Epidermal melanocyte (primary cell): ENCODE measurements at regions not wholly inside any gene's neighbourhood (a gene's known extent, or its start where the extent isn't known, plus 50 kb on each side); places are given as distances from the start of the nearest gene placed in this dataset.
A peak's percentile ranks its signal among the peaks of the same experiment; 100 is the strongest.

Experiments
- DNase-seq: peaks from one replicate; pipeline ENCODE4 v3.0.0; 2011; ENCODE audit warnings: low spot score; ENCODE audit not compliant: insufficient read length

DNA sequence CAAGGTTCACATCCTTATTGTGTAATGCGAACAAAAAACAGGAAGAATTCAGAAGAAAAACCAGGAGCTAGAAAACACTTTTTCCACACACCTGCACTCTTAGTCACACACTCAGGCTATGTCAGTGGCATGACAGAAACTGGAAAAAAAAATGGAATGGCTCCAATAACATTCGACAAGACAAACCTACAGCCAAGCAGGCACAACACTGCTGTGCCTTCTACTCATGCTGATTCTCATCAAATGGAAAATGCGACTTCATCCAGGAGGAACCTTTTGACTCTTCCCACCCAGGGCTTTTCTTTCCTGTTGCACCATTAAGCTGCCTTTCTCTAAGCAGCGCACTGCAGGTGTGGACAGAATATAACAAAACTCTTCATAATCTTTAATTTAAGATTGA is 163.2 kb upstream of the BTBD3 start:
- no peak for DNase-seq

DNA sequence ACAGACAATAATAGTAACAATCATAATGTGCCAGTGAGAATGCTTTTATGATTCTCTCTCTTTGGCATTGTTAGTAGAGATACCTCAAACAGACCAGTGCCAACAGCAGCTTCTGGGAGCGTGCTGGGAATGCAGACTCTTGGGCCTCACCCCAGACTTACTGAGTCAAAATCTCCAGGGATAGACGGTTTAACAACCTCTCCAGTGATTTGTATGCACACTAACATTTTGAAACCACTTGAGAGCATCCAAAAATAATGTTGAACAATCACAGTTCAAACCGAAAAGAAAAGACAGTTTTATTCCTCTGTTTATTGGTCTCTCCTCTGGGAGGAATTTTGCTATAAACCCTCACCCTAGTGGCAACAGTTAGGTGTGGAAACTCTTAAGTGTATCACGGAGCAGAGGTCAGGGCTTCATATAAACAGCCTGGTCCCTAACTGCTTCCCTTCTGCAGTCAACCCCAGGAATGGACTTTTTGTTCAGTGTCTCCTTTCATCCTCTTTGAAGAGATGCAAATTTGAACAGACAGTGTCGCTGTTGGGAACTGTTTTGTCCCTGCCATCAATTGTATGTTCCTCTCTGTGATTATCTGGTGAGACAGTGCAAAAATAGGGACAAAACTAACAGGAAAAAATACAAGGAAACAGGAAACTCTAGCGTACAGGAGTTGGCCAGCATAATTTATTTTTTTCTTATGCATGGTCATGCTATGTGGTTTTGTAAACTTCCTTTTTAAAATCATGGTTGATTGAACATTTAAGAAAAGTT is 162.4 kb upstream of the BTBD3 start:
- DNase-seq = no peak

DNA sequence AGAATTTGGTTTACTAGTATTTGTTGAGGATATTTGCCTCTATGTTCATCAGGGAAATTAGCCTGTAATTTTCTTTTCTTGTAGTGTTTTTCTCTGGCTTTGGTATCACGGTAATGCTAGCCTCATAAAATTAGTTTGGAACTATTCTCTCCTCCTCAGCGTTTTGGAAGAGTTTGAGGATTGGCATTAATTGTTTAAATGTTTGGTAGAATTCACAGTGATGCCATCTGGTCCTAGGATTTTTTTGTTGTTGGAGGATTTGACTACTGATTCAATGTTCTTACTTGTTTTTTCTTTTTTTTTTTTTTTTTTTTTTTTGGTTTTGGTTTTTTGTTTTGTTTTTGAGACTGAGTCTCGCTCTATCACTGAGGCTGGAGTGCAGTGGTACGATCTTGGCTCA is 156.2 kb upstream of the BTBD3 start:
- no peak for DNase-seq

DNA sequence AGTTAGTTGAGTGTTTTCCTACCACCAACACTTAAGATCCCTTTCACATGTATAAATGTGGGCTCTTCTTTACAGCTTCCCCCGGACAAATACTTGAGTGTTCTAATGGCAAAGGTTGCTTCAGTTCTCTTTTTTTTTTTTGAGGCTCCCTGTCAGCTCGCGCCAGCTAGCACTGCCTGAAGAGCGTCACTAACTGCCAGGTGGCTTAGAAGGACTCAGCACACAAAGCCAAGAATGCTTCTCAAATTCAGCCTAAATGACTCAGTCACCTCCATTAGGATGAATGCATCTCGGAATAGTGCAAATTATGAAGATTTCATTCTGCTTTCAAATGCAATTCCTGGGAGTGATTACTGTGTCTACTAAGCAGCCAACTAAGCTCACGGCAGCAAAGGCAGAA is 150.7 kb upstream of the BTBD3 start:
- no peak for DNase-seq

GRCh38 chr20:11769825-11770224 is 147.9 kb upstream of the BTBD3 start:
- DNase-seq = no peak

GRCh38 chr20:11772226-11772730 is 145.4 kb upstream of the BTBD3 start:
- DNase-seq = peak; percentile 32

DNA sequence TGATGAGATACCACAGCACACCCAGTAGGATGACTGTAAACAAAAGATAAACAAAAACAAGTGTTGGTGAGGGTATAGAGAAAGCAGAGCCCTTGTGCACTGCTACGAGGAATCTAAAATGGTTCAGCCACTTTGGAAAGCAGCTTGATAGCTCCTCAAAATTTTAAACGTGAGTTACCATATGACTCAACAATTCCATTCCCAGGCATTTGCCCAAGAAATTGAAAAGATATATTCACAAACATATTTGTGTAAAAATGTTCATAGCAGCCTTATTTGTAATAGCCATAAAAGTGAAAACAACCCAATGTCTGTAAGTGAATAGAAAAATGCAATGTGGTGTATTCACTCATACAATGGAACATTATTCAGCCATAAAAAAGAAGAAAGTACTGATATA is 141.0 kb upstream of the BTBD3 start:
- DNase-seq = no peak

GRCh38 chr20:11777387-11778205 is 140.1 kb upstream of the BTBD3 start:
- no peak for DNase-seq

GRCh38 chr20:11778206-11778570 is 139.5 kb upstream of the BTBD3 start:
- DNase-seq = no peak

DNA sequence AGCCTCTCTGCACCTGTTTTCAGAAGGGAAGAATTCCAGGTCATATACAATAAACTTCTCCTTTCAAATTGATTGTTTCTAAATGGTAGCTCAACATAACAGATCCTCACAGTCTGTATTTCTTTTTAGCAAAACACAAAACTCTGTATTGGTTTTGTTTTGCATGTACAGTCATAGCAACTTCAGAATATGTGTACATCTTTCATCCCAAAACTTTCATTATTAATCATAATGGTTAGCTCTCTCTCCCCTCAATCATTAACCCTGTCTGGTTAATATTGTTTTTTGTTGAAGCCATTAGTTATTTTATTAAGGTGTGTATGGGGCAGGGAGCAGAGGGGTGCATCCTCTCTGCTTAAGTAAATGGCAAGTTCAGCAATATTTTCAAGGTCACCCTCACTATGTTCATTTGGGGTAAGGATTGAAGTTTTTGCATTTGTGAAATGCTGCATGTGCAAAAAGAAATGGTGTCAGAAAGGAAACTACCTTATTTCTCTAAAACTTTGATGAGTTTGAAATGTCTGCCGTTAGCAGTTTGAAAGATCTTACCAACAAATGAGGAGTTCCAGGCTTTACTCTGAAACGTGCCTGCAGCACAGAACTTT is 136.8 kb upstream of the BTBD3 start:
- DNase-seq = no peak

GRCh38 chr20:11783102-11783850 is 134.4 kb upstream of the BTBD3 start:
- DNase-seq = no peak

DNA sequence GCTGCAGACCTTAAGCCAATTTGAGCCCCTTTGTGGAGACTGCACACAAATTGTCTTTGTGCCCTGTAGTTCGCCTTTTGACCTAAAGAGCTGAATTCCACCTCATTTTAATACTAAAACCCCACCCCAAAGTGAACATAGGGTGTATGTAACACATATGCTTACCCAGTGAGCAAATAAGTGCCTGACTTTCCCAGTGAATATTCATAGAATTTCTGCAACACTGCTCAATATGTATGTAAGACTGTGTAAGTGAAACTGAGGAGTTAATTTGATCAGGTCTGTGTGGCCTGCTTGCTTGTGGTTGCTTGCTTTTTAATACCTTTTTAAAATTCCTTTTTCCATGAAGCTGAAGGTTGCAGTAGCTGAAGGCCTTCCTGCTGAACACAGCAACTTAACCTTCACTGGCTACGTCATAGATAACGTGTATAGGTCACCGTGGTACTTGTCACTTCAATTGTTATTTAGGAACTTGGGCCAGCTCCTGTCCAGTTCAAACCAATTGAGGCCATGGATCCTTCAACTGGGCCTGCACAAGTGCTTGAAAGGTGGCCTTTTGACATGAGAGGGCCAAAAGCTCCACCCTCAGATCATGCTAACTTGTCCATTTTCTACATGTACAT is 131.7 kb upstream of the BTBD3 start:
- no peak for DNase-seq

DNA sequence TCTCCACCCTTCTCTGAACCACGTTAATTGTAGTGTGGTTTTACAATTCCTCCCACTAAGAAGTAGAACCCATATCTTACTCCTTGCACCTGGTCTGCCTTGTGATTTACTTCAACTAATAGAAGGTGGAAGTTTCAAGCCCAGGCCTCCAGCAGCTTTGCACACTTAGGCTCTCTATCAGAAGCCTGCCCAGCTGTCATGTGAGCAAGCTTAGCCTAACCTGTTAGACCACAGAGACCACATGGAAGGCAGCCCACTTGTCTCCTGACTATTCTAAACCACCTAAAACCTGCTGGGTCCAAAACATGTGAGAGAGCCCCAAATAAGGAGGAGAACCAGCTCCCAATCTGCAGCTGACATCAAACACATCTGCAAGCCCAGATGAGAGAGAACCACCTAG is 127.6 kb upstream of the BTBD3 start:
- DNase-seq = no peak

DNA sequence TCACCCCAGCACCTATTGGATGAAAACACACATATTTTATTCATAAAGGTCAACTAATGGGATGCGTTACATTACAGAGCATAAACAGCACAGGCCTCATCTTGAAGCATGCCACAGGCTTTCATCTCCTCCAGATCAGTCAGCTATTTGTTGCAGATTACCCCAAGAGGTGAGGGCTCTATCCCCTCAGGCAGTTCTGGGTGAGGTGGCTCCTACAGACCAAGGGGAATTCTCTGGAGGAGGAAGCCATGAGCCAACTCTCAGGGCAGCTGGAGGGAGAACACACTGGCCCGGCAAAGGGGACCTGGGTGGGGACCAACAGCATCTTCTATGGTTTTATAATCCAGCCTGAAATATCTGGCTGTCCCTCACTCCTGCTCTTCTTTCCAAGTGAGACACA is 126.4 kb upstream of the BTBD3 start:
- no peak for DNase-seq

DNA sequence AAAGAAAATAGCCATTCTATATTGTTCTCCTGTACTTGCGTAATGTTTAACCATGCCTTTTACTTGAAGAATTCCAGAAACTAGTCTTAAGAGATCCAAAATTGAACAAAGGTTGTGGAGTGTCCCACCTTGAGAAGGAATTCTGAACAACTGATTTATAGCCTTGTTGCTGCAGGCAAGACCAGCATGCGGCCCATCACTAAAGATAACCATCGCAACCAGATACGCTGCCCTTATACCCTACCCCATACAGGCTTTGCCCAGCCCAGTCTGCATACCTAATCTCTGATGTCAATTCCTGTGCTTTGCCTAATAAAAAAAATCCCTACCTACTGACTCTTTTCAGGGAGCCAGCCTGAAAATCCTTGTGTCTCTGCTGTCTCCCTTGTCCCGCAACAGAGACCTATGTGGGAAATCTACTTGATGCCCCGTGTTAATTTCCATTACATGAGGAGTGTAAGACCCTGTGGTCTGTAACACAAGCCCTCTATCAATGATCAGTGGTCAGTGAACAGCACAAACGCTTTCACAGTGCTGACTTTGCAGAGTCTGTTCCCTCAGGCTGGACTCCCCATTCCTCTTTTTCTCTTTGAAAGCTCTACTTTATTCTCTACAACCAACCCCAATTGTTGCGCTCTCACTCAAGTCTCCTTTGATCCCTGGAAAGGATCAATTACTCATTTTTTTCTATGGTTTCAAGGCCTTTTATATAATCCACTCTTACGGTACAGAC is 125.7 kb upstream of the BTBD3 start:
- no peak for DNase-seq

DNA sequence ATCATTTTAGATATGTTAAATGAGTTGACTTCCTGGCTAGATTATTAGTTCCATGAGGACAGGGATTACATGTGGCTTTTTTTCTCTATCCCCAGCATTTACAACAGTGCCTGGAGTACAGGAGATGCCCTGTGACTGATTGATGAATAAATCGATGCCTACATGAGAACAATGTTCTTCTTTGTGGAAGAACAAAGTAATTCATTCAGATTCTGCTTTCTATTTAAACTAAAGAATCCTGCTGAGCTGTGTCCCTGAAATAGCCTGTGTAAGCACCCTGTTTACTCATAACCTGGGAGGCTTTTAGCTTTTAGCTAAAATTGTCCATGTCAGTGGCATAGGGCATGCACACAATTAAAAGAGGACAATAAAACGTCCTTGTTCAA is 125.1 kb upstream of the BTBD3 start:
- DNase-seq = no peak

- no peak for DNase-seq
Observed at GRCh38 chr20:11794525-11794924, 123.2 kb upstream of the BTBD3 start.

- DNase-seq = no peak
Observed at GRCh38 chr20:11795071-11795615, 122.5 kb upstream of the BTBD3 start.

DNA sequence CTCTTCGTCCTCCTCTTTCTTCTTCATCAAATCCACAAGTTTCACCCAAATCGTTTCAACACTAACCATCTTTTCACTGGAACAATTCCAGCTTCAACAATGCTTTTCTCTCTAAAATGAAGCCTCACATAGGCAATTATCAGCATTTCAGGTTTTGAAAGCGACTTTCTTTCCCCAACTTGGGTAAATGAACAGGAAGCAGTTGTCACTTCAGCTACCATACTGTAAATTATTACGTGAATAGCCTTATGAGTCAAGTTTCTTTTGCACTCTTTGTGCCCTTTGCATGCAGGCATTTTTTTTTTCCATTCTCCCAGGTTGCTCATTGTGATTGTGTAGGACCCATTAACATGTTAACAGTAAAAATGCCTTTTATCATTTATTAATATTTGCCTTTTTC is 121.7 kb upstream of the BTBD3 start:
- no peak for DNase-seq

- DNase-seq = no peak
Observed at GRCh38 chr20:11797156-11797555, 120.5 kb upstream of the BTBD3 start.
